Endothelial cell of umbilical vein (primary cell): ENCODE measurements at regions not wholly inside any gene's neighbourhood (a gene's known extent, or its start where the extent isn't known, plus 50 kb on each side); places are given as distances from the start of the nearest gene placed in this dataset.

Experiments
- EZH2 ChIP-seq: IDR thresholded peaks from 2 replicates; pipeline ENCODE4 v1.6.1; 2012; ENCODE audit warnings: borderline replicate concordance, low read depth, mild to moderate bottlenecking, moderate library complexity, low read length, inconsistent platforms; ENCODE audit not compliant: severe bottlenecking
- FOS ChIP-seq: IDR thresholded peaks from 2 replicates; pipeline ENCODE4 v1.6.1; 2011; ENCODE audit warnings: mild to moderate bottlenecking, low read length, moderate library complexity, borderline replicate concordance; ENCODE audit not compliant: insufficient read depth
- GATA2 ChIP-seq: IDR thresholded peaks from 2 replicates; pipeline ENCODE4 v1.7.0; 2011; ENCODE audit warnings: low read depth, mild to moderate bottlenecking, moderate library complexity, mixed read lengths, low read length; ENCODE audit not compliant: insufficient read length, insufficient read depth
- MAX ChIP-seq: IDR thresholded peaks from 2 replicates; pipeline ENCODE4 v1.6.1; 2011; ENCODE audit not compliant: insufficient read depth, insufficient read length
- MYC ChIP-seq: IDR thresholded peaks from one replicate; pipeline ENCODE4 v1.6.1; 2011; ENCODE audit warnings: mild to moderate bottlenecking, low read depth, low read length
- POLR2A ChIP-seq: IDR thresholded peaks from 2 replicates; pipeline ENCODE4 v1.6.1; 2012; ENCODE audit warnings: low read depth, mild to moderate bottlenecking, control low read depth, low read length
- POLR2AphosphoS5 ChIP-seq: IDR thresholded peaks from 2 replicates; pipeline ENCODE4 v1.6.1; 2012; ENCODE audit warnings: low read depth, mild to moderate bottlenecking, control low read depth, low read length, moderate library complexity; ENCODE audit not compliant: insufficient read depth
- TF ChIP-seq, protein P1 (sequence below), 2 donors: IDR thresholded peaks; 1 replicate in 1 of 2; 2 replicates in 1 of 2; pipeline ENCODE4 v1.5.1; 2011; ENCODE audit warnings: low read length in 2 of 2, mild to moderate bottlenecking in 2 of 2, moderate library complexity in 2 of 2, control low read depth in 1 of 2, inconsistent platforms in 1 of 2, low read depth in 1 of 2; ENCODE audit not compliant: insufficient read depth in 1 of 2; ENCODE audit errors: extremely low read depth in 1 of 2

- TF ChIP-seq, protein P1, sequence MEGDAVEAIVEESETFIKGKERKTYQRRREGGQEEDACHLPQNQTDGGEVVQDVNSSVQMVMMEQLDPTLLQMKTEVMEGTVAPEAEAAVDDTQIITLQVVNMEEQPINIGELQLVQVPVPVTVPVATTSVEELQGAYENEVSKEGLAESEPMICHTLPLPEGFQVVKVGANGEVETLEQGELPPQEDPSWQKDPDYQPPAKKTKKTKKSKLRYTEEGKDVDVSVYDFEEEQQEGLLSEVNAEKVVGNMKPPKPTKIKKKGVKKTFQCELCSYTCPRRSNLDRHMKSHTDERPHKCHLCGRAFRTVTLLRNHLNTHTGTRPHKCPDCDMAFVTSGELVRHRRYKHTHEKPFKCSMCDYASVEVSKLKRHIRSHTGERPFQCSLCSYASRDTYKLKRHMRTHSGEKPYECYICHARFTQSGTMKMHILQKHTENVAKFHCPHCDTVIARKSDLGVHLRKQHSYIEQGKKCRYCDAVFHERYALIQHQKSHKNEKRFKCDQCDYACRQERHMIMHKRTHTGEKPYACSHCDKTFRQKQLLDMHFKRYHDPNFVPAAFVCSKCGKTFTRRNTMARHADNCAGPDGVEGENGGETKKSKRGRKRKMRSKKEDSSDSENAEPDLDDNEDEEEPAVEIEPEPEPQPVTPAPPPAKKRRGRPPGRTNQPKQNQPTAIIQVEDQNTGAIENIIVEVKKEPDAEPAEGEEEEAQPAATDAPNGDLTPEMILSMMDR (IDR thresholded peaks at IDR 0.05; ENCODE audit: extremely low read depth in 1 of 2, insufficient read depth in 1 of 2, low read depth in 1 of 2, low read length in 2 of 2): no peak
- no peak for TF ChIP-seq EZH2
- no peak for TF ChIP-seq POLR2A
- no peak for TF ChIP-seq POLR2AphosphoS5
- no peak for TF ChIP-seq FOS
- TF ChIP-seq MAX: no peak
- TF ChIP-seq MYC: no peak
- TF ChIP-seq GATA2: no peak
Measured at GRCh38 chr20:7347409-7347808, 579.9 kb downstream of the BMP2 start.
